ENCODE measurements at regions not wholly inside any gene's neighbourhood (a gene's known extent, or its start where the extent isn't known, plus 50 kb on each side); places are given as distances from the start of the nearest gene placed in this dataset.

- no peak for DNase-seq (ENCODE audit: low read depth)
These were observed 148.4 kb upstream of the TWIST2 start for GRCh38 chr2:238699307-238700116.

GRCh38 chr2:238700117-238700457 is 147.8 kb upstream of the TWIST2 start:
- DNase-seq (ENCODE audit: low read depth) = no peak

- no peak for DNase-seq (ENCODE audit: low read depth)
These were observed 147.2 kb upstream of the TWIST2 start for GRCh38 chr2:238700506-238701340.

GRCh38 chr2:238701341-238702206 is 146.3 kb upstream of the TWIST2 start:
- no peak for DNase-seq (ENCODE audit: low read depth)

- DNase-seq (ENCODE audit: low read depth) = no peak
These were observed 145.4 kb upstream of the TWIST2 start for GRCh38 chr2:238702276-238703052.

- no peak for DNase-seq (ENCODE audit: low read depth)
These were observed 144.9 kb upstream of the TWIST2 start for GRCh38 chr2:238703053-238703415.

GRCh38 chr2:238703436-238703835 is 144.4 kb upstream of the TWIST2 start:
- DNase-seq (ENCODE audit: low read depth) = no peak

- no peak for DNase-seq (ENCODE audit: low read depth)
These were observed 143.2 kb upstream of the TWIST2 start for GRCh38 chr2:238704471-238705225.

- DNase-seq (ENCODE audit: low read depth) = no peak
These were observed 141.7 kb upstream of the TWIST2 start for GRCh38 chr2:238706163-238706562.

GRCh38 chr2:238706673-238707072 is 141.2 kb upstream of the TWIST2 start:
- DNase-seq (ENCODE audit: low read depth) = no peak

GRCh38 chr2:238709325-238710025 is 138.4 kb upstream of the TWIST2 start:
- no peak for DNase-seq (ENCODE audit: low read depth)

GRCh38 chr2:238710032-238710735 is 137.7 kb upstream of the TWIST2 start:
- DNase-seq (ENCODE audit: low read depth) = no peak

GRCh38 chr2:238710787-238711186 is 137.1 kb upstream of the TWIST2 start:
- DNase-seq (ENCODE audit: low read depth) = no peak

- DNase-seq (ENCODE audit: low read depth) = no peak
These were observed 136.5 kb upstream of the TWIST2 start for GRCh38 chr2:238711346-238711745.

- no peak for DNase-seq (ENCODE audit: low read depth)
These were observed 135.9 kb upstream of the TWIST2 start for GRCh38 chr2:238712011-238712410.

GRCh38 chr2:238713198-238713826 is 134.6 kb upstream of the TWIST2 start:
- DNase-seq (ENCODE audit: low read depth) = no peak

GRCh38 chr2:238714038-238714528 is 133.8 kb upstream of the TWIST2 start:
- DNase-seq (ENCODE audit: low read depth) = no peak

GRCh38 chr2:238716171-238716570 is 131.7 kb upstream of the TWIST2 start:
- DNase-seq (ENCODE audit: low read depth) = no peak

- no peak for DNase-seq (ENCODE audit: low read depth)
These were observed 131.3 kb upstream of the TWIST2 start for GRCh38 chr2:238716585-238716984.

Measured in LHCN-M2 (cell line).